OCI-LY1 (cell line): ENCODE measurements at regions not wholly inside any gene's neighbourhood (a gene's known extent, or its start where the extent isn't known, plus 50 kb on each side); places are given as distances from the start of the nearest gene placed in this dataset.

Experiments used
- H2AFZ ChIP-seq: fragments of 200-600 bp; sonication (generic), shearing (Covaris generic); 2 replicates; pipeline ENCODE4 v1.6.0; 2014; ENCODE audit warnings: antibody characterized with exemption, mild to moderate bottlenecking, low read length
- H3F3A ChIP-seq: fragments of 200-600 bp; sonication (generic), shearing (Covaris generic); 2 replicates; pipeline ENCODE4 v1.6.0; 2014; ENCODE audit warnings: mild to moderate bottlenecking, antibody characterized with exemption, low read length, moderate library complexity; ENCODE audit not compliant: insufficient read depth
- H3K27ac ChIP-seq: fragments of 200-600 bp; sonication (generic); 2 replicates; pipeline ENCODE4 v1.5.1; 2014; ENCODE audit warnings: low read length, mixed run types, mild to moderate bottlenecking, low read depth; ENCODE audit not compliant: poor library complexity, severe bottlenecking
- H3K27me3 ChIP-seq: fragments of 200-600 bp; sonication (generic); 2 replicates; pipeline ENCODE4 v1.6.0; 2014; ENCODE audit warnings: antibody characterized with exemption, mild to moderate bottlenecking, low read length, moderate library complexity; ENCODE audit not compliant: insufficient read depth
- H3K36me3 ChIP-seq: fragments of 200-600 bp; sonication (generic); 2 replicates; pipeline ENCODE4 v1.6.1; 2014; ENCODE audit warnings: mild to moderate bottlenecking, antibody characterized with exemption, low read length, moderate library complexity, mixed read lengths; ENCODE audit not compliant: insufficient read depth
- H3K4me1 ChIP-seq: fragments of 200-600 bp; sonication (generic); 2 replicates; pipeline ENCODE4 v1.5.1; 2014; ENCODE audit warnings: mild to moderate bottlenecking, low read length, moderate library complexity; ENCODE audit not compliant: insufficient read depth, severe bottlenecking
- H3K4me2 ChIP-seq: fragments of 200-600 bp; sonication (generic), shearing (Covaris generic); 2 replicates; pipeline ENCODE4 v1.6.1; 2014; ENCODE audit warnings: low read length
- H3K4me3 ChIP-seq: fragments of 200-600 bp; sonication (generic); 2 replicates; pipeline ENCODE4 v1.5.1; 2014; ENCODE audit warnings: low read length, low read depth, mild to moderate bottlenecking, mixed read lengths; ENCODE audit not compliant: poor library complexity, severe bottlenecking
- H3K79me2 ChIP-seq: fragments of 200-600 bp; shearing (Covaris generic); 2 replicates; pipeline ENCODE4 v1.6.1; 2016; ENCODE audit warnings: mixed run types, low read length, mixed read lengths; ENCODE audit not compliant: insufficient read depth
- H3K9ac ChIP-seq: fragments of 200-600 bp; sonication (generic), shearing (Covaris generic); 2 replicates; pipeline ENCODE4 v1.6.1; 2014; ENCODE audit warnings: mild to moderate bottlenecking, low read length, mixed read lengths
- H3K9me2 ChIP-seq: fragments of 200-600 bp; sonication (generic), shearing (Covaris generic); 2 replicates; pipeline ENCODE4 v1.6.1; 2014; ENCODE audit warnings: low read depth, mild to moderate bottlenecking, low read length, mixed read lengths
- H3K9me3 ChIP-seq: fragments of 200-600 bp; shearing (Covaris generic); 2 replicates; pipeline ENCODE4 v1.6.1; 2014; ENCODE audit warnings: low read length, mixed read lengths
- H4K20me1 ChIP-seq: fragments of 200-600 bp; sonication (generic), shearing (Covaris generic); 2 replicates; pipeline ENCODE4 v1.6.0; 2016; ENCODE audit warnings: mild to moderate bottlenecking, low read length; ENCODE audit not compliant: insufficient read depth
- EZH2 ChIP-seq: fragments of 200-600 bp; sonication (generic), shearing (Covaris generic); IDR thresholded peaks from 2 replicates; pipeline ENCODE4 v1.8.0; 2017; ENCODE audit warnings: borderline replicate concordance, mixed run types, mild to moderate bottlenecking, antibody characterized with exemption, low read length, moderate library complexity, mixed read lengths
- TF ChIP-seq, protein P1 (sequence below): fragments of 200-600 bp; sonication (generic), shearing (Covaris generic); IDR thresholded peaks from 2 replicates; pipeline ENCODE4 v1.5.1; 2017; ENCODE audit warnings: mild to moderate bottlenecking, antibody characterized with exemption, low read length, moderate library complexity, mixed read lengths

DNA sequence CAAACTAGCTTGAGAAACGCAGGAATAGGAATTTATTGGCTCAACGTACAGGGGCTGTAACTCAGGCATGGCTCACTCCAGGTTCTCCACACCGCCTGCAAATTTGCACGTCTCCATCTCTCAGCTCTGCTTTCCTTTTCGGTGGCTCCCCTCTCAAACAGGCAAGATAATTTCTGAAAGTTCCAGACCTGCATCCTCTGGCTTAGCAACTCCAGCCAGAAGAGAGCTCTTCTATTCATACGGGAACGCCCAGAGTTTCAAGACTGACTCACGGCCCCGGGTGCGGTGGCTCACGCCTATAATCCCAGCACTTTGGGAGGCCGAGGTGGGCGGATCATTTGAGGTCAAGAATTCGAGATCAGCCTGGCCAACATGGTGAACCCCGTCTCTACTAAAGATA lies 139.7 kb upstream of the BNIP2 start:
- TF ChIP-seq, protein P1, sequence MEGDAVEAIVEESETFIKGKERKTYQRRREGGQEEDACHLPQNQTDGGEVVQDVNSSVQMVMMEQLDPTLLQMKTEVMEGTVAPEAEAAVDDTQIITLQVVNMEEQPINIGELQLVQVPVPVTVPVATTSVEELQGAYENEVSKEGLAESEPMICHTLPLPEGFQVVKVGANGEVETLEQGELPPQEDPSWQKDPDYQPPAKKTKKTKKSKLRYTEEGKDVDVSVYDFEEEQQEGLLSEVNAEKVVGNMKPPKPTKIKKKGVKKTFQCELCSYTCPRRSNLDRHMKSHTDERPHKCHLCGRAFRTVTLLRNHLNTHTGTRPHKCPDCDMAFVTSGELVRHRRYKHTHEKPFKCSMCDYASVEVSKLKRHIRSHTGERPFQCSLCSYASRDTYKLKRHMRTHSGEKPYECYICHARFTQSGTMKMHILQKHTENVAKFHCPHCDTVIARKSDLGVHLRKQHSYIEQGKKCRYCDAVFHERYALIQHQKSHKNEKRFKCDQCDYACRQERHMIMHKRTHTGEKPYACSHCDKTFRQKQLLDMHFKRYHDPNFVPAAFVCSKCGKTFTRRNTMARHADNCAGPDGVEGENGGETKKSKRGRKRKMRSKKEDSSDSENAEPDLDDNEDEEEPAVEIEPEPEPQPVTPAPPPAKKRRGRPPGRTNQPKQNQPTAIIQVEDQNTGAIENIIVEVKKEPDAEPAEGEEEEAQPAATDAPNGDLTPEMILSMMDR, result no peak
- TF ChIP-seq EZH2, result no peak
- H2AFZ ChIP-seq, result no peak overlapping the region
- H3K4me2 ChIP-seq, result no peak overlapping the region

DNA sequence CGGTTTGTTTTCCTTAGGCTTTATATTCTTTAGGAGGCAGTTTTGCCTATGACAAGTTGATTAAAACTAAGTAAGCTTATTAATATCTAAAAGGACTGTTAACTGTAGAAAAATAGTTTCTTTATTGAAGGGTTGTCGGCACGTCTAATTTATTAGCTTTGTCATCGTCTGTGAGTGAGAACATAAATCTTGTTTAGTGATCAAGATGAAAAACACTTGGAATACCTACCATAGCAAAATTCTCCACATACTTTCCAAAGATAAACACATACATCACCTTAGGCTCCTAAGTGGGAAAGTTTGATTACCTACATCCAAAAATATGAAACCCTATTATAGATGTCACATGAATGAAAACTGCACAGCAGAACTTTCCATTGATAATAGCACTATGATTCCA lies 139.1 kb upstream of the BNIP2 start:
- no peaks in the 10 kb centered on the region for H3F3A ChIP-seq
- no peaks in the 10 kb centered on the region for H3K27me3 ChIP-seq
- H2AFZ ChIP-seq, result no peak overlapping the region
- H3K4me1 ChIP-seq, result no peaks in the 10 kb centered on the region
- H3K36me3 ChIP-seq, result no peaks in the 10 kb centered on the region
- H3K4me3 ChIP-seq, result no peak overlapping the region
- H3K9ac ChIP-seq, result no peak overlapping the region
- no peak overlapping the region for H3K4me2 ChIP-seq
- H3K27ac ChIP-seq, result no peak overlapping the region
- no peaks in the 10 kb centered on the region for H3K79me2 ChIP-seq
- no peaks in the 10 kb centered on the region for H3K9me2 ChIP-seq
- no peaks in the 10 kb centered on the region for H3K9me3 ChIP-seq
- TF ChIP-seq, protein P1, result no peak
- TF ChIP-seq EZH2, result no peak
- no peaks in the 10 kb centered on the region for H4K20me1 ChIP-seq

More for the DNA sequence above, 139.7 kb upstream of the BNIP2 start:
- no peak overlapping the region for H3K4me3 ChIP-seq
- no peak overlapping the region for H3K27ac ChIP-seq
- H3K79me2 ChIP-seq, result no peaks in the 10 kb centered on the region
- no peaks in the 10 kb centered on the region for H3K9me3 ChIP-seq
- H3K27me3 ChIP-seq, result no peaks in the 10 kb centered on the region
- no peaks in the 10 kb centered on the region for H4K20me1 ChIP-seq
- no peaks in the 10 kb centered on the region for H3K4me1 ChIP-seq
- H3K36me3 ChIP-seq, result no peaks in the 10 kb centered on the region
- H3K9me2 ChIP-seq, result no peaks in the 10 kb centered on the region
- no peak overlapping the region for H3K9ac ChIP-seq
- H3F3A ChIP-seq, result no peaks in the 10 kb centered on the region

DNA sequence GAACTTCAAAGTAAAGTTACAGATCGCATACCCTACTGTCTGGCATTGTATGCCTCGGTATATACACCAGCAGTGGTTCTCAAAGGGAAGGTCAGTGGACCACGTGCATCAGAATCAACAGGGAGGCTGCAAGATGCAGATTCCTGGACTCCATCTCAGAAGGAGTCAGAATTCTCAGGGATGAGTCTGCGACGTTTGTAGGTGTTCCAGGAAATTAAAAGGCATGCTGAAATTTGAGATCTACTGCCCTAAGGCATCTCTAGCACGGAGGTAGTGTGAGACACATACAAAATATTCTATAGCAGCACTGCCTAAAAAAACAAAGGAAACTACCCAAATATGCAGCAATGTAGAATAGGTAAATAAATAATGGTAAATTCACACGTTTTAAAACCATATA lies 136.8 kb upstream of the BNIP2 start:
- Histone ChIP-seq H3K9me2 (no peaks in the 10 kb centered on the region), H3K4me1 (no peaks in the 10 kb centered on the region), H2AFZ (no peak overlapping the region), H3F3A (no peaks in the 10 kb centered on the region), H3K27ac (no peak overlapping the region), H3K27me3 (no peaks in the 10 kb centered on the region), H3K79me2 (no peaks in the 10 kb centered on the region), H3K9ac (no peak overlapping the region), H3K4me2 (no peak overlapping the region), H3K9me3 (no peaks in the 10 kb centered on the region), H3K36me3 (no peaks in the 10 kb centered on the region), H3K4me3 (no peak overlapping the region), H4K20me1 (no peaks in the 10 kb centered on the region)
- TF ChIP-seq EZH2, result no peak
- TF ChIP-seq, protein P1, result no peak
